ENCODE measurements at regions not wholly inside any gene's neighbourhood (a gene's known extent, or its start where the extent isn't known, plus 50 kb on each side); places are given as distances from the start of the nearest gene placed in this dataset.

DNA sequence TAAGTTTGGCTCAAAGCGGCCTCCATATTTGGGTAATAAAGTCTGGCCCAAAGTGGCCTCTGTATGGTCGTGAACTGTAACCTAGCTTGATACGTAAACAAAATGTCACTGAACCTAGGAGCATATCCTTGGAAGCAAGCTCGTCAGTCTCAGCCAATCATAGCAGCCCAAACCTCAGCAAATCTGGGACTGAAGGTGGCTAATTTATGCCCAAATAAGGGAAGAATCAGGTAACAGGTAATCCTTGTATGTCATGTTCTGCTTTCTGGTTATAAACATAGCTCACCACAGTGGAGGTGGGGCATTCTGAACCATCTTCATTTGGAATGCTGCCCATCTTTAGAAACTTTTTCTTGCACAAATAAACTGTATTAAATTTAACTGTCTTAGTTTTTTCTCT is 281.1 kb downstream of the TTLL7 start:
- Histone ChIP-seq H3K79me1 (ENCODE audit: low read depth in 1 of 2, low read length in 2 of 2) (no peaks in the 10 kb centered on the region), H3K4me1 (ENCODE audit: control insufficient read depth, insufficient read depth, low read length) (no peaks in the 10 kb centered on the region)
- in situ Hi-C loops (cut with MboI; ENCODE audit: low sequenced_read_pairs), result no loop called here

More for the DNA sequence above, 281.1 kb downstream of the TTLL7 start:
- no peak overlapping the region for H3K4me2 ChIP-seq (ENCODE audit: low read depth, low read length)
- H3K27me3 ChIP-seq (ENCODE audit: control insufficient read depth, insufficient read depth, low read length), result no peaks in the 10 kb centered on the region
- H4K20me1 ChIP-seq (ENCODE audit: insufficient read depth, low read length), result no peaks in the 10 kb centered on the region
- H2BK20ac ChIP-seq (ENCODE audit: low read depth, low read length), result no peak overlapping the region
- no peak overlapping the region for H3K4me3 ChIP-seq (ENCODE audit: insufficient read depth, low read depth, low read length)
- H3K9me3 ChIP-seq (ENCODE audit: control insufficient read depth, insufficient read depth, low read length), result no peaks in the 10 kb centered on the region
- DNase-seq, result no peak
- H4K91ac ChIP-seq (ENCODE audit: insufficient read depth, low read depth, low read length), result no peak overlapping the region
- H3K9ac ChIP-seq (ENCODE audit: low read depth, low read length), result no peak overlapping the region
- no peak overlapping the region for H3K4ac ChIP-seq (ENCODE audit: low read depth, low read length)
- no peak overlapping the region for H2AFZ ChIP-seq (replicated peaks; ENCODE audit: low read length, poor library complexity)
- H3K36me3 ChIP-seq (ENCODE audit: control insufficient read depth, insufficient read depth, low read length), result no peaks in the 10 kb centered on the region
- H3K27ac ChIP-seq (ENCODE audit: insufficient read depth, low read length), result no peak overlapping the region
- H3K23ac ChIP-seq (ENCODE audit: low read depth, low read length), result no peak overlapping the region
- no TSS peak for BruUV-seq (replicated peaks)
- H2BK5ac ChIP-seq (ENCODE audit: low read depth, low read length, poor library complexity, severe bottlenecking), result no peak overlapping the region
- no peak overlapping the region for H4K5ac ChIP-seq (ENCODE audit: low read depth, low read length)
- H4K8ac ChIP-seq (ENCODE audit: low read depth in 2 of 2, low read length in 2 of 2), result no peak overlapping the region
- TF ChIP-seq MAZ (IDR thresholded peaks at IDR 0.05; ENCODE audit: borderline replicate concordance, low read depth, low read length) (no peak), SMC3 (IDR thresholded peaks at IDR 0.05; ENCODE audit: low read depth, low read length) (no peak), RFX5 (IDR thresholded peaks at IDR 0.05; ENCODE audit: low read depth, low read length) (no peak), RCOR1 (IDR thresholded peaks at IDR 0.05; ENCODE audit: insufficient replicate concordance, low read length) (no peak), CHD1 (IDR thresholded peaks at IDR 0.05; ENCODE audit: low read depth, low read length) (no peak), MAFK (IDR thresholded peaks at IDR 0.05; ENCODE audit: low read depth, low read length) (no peak), FOS (IDR thresholded peaks at IDR 0.05; ENCODE audit: low read depth, low read length) (no peak), BHLHE40 (IDR thresholded peaks at IDR 0.05; ENCODE audit: low read depth, low read length) (no peak), MXI1 (IDR thresholded peaks at IDR 0.05; ENCODE audit: borderline replicate concordance, low read depth, low read length) (no peak), RAD21 (IDR thresholded peaks at IDR 0.05; ENCODE audit: low read length) (no peak), NFE2L2 (IDR thresholded peaks at IDR 0.05; ENCODE audit: low read depth, low read length) (no peak), POLR2A (IDR thresholded peaks at IDR 0.05; ENCODE audit: low read depth, low read length) (no peak), CEBPB (IDR thresholded peaks at IDR 0.05; ENCODE audit: low read depth, low read length) (no peak)
- TF ChIP-seq, protein P1, sequence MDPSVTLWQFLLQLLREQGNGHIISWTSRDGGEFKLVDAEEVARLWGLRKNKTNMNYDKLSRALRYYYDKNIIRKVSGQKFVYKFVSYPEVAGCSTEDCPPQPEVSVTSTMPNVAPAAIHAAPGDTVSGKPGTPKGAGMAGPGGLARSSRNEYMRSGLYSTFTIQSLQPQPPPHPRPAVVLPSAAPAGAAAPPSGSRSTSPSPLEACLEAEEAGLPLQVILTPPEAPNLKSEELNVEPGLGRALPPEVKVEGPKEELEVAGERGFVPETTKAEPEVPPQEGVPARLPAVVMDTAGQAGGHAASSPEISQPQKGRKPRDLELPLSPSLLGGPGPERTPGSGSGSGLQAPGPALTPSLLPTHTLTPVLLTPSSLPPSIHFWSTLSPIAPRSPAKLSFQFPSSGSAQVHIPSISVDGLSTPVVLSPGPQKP (IDR thresholded peaks at IDR 0.05; ENCODE audit: borderline replicate concordance, low read depth, low read length), result no peak
- TF ChIP-seq, protein P2, sequence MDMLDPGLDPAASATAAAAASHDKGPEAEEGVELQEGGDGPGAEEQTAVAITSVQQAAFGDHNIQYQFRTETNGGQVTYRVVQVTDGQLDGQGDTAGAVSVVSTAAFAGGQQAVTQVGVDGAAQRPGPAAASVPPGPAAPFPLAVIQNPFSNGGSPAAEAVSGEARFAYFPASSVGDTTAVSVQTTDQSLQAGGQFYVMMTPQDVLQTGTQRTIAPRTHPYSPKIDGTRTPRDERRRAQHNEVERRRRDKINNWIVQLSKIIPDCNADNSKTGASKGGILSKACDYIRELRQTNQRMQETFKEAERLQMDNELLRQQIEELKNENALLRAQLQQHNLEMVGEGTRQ (IDR thresholded peaks at IDR 0.05; ENCODE audit: low read depth, low read length), result no peak
- TF ChIP-seq, protein P3, sequence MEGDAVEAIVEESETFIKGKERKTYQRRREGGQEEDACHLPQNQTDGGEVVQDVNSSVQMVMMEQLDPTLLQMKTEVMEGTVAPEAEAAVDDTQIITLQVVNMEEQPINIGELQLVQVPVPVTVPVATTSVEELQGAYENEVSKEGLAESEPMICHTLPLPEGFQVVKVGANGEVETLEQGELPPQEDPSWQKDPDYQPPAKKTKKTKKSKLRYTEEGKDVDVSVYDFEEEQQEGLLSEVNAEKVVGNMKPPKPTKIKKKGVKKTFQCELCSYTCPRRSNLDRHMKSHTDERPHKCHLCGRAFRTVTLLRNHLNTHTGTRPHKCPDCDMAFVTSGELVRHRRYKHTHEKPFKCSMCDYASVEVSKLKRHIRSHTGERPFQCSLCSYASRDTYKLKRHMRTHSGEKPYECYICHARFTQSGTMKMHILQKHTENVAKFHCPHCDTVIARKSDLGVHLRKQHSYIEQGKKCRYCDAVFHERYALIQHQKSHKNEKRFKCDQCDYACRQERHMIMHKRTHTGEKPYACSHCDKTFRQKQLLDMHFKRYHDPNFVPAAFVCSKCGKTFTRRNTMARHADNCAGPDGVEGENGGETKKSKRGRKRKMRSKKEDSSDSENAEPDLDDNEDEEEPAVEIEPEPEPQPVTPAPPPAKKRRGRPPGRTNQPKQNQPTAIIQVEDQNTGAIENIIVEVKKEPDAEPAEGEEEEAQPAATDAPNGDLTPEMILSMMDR (conservative IDR thresholded peaks at IDR 0.05; ENCODE audit: low read depth, low read length), result no peak
- H2AK5ac ChIP-seq (ENCODE audit: low read depth, low read length), result no peak overlapping the region
- ATAC-seq (ENCODE audit: low read depth), result no peak
- 83% methylated on average over 1 of the region's 4 CpGs; no CpG with 5 or more reads in 1 of the 2 experiments for WGBS, 2 experiments (ENCODE audit: extremely low coverage in 2 of 2, insufficient read length in 1 of 2)
- H2AK9ac ChIP-seq (replicated peaks; ENCODE audit: low read depth, low read length, poor library complexity), result no peak overlapping the region
- H3K56ac ChIP-seq (ENCODE audit: extremely low read depth, insufficient read depth, low read length), result no peak overlapping the region
- dilution Hi-C loops (cut with HindIII; ENCODE audit: low sequenced_read_pairs, unreplicated experiment) (no loop called here), intact Hi-C loops (cut with micrococcal nuclease) (no loop called here)
- H3K18ac ChIP-seq (ENCODE audit: low read depth, low read length), result no peak overlapping the region
- H3K9me1 ChIP-seq (ENCODE audit: insufficient read depth, low read length), result no peaks in the 10 kb centered on the region
- H2BK120ac ChIP-seq (ENCODE audit: low read depth, low read length), result no peak overlapping the region
- no peak overlapping the region for H3K14ac ChIP-seq (replicated peaks; ENCODE audit: low read depth, low read length)
- ChIA-PET POLR2A (ENCODE audit: unreplicated experiment) (no interaction called here), CTCF (no interaction called here)
- H2BK15ac ChIP-seq (ENCODE audit: low read depth, low read length), result no peak overlapping the region
